ENCODE measurements at regions not wholly inside any gene's neighbourhood (a gene's known extent, or its start where the extent isn't known, plus 50 kb on each side); places are given as distances from the start of the nearest gene placed in this dataset.

DNA sequence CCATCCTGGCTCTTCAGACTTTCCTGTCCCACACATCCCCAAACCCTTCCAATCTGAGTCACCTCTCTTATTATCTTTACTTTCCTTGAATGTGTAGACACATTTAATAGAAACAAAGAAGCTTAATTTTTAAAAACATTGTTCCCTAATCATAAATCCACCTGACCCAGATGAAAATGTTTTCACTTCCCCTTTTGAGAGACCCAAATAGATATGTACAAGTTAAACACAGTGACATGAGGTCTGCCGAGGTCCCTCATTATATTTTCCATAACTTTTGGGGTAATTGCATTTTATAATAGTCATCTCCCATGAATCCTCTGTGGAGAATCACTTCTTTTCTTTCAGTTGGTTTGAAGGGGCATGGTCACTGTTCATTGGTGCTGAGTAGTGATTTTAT lies 191.1 kb downstream of the GRIN2B start:
- TF ChIP-seq, protein P1, sequence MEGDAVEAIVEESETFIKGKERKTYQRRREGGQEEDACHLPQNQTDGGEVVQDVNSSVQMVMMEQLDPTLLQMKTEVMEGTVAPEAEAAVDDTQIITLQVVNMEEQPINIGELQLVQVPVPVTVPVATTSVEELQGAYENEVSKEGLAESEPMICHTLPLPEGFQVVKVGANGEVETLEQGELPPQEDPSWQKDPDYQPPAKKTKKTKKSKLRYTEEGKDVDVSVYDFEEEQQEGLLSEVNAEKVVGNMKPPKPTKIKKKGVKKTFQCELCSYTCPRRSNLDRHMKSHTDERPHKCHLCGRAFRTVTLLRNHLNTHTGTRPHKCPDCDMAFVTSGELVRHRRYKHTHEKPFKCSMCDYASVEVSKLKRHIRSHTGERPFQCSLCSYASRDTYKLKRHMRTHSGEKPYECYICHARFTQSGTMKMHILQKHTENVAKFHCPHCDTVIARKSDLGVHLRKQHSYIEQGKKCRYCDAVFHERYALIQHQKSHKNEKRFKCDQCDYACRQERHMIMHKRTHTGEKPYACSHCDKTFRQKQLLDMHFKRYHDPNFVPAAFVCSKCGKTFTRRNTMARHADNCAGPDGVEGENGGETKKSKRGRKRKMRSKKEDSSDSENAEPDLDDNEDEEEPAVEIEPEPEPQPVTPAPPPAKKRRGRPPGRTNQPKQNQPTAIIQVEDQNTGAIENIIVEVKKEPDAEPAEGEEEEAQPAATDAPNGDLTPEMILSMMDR (conservative IDR thresholded peaks at IDR 0.05; ENCODE audit: low read depth, low read length) = no peak
- no peak for TF ChIP-seq EZH2 (IDR thresholded peaks at IDR 0.05; ENCODE audit: low read length, unreplicated experiment)
- TF ChIP-seq EZH2phosphoT487 (IDR thresholded peaks at IDR 0.05; ENCODE audit: borderline replicate concordance, low read length) = no peak
